HG02885 (cell line): ENCODE measurements at regions not wholly inside any gene's neighbourhood (a gene's known extent, or its start where the extent isn't known, plus 50 kb on each side); places are given as distances from the start of the nearest gene placed in this dataset.
A peak's percentile ranks its signal among the peaks of the same experiment; 100 is the strongest.

Experiments used
- ATAC-seq: cut with Tn5 transposase; IDR thresholded peaks from one replicate; pipeline ENCODE4 v1.9.1; 2021; ENCODE audit warnings: mild to moderate bottlenecking; ENCODE audit not compliant: unreplicated experiment, poor library complexity

DNA sequence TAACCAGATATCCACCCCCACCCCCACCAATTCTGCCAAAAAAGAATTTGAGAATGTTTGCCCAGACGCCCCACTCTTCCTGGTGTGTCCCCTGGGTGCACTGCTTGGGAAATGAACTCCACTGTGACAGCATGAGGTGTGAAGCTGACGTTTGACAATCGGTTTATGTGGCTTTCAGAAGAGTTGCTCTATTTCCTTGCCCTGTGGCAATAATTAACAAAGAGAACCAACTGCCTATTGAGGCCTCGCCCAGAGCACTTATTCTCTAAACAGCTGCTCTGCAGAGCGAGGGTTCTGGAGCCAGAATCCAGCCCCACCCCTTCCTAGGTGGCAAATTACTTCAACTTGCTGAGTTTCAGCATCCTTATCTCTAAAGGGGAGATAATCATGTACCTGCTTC, 115.8 kb upstream of the SIX3 start:
- no peak for ATAC-seq

DNA sequence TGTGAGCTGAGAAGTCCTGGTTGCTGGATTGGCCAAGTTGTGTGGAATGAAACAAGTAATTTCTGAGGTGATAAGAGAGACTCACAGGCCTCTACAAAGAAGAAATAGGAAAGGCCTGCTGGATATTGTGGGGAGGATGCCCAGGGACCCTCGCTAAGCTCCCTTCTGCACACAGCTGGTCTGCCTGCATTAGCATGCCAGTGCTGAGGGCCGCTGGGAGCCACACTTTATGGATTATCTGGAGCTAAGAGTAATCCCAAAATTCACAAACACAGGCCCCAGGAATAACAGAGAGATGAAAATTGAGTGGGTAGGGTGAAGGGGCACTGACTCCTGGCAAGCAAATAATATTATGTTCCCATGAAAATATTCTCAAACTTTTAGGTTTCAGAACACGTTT, 114.9 kb upstream of the SIX3 start:
- no peak for ATAC-seq

DNA sequence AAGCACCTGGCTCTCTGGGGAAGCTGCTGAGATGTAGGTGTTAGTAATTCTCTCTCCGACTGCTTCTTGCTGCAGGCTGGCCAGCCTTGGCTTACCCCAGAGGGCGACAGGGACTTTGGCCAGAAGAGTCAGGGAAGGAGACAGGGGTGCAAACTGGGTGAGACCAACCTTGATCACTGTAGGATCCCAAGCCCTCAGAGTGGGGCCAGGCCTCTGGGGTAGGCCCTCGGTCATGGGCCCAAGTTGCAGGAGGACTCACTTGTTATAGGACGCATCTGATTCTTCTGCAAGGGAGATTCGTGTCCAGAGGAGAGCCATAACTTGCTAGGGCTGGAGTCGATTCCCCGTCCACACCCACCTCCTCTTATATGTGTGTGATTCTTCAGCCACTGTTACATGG, 111.7 kb upstream of the SIX3 start:
- no peak for ATAC-seq

DNA sequence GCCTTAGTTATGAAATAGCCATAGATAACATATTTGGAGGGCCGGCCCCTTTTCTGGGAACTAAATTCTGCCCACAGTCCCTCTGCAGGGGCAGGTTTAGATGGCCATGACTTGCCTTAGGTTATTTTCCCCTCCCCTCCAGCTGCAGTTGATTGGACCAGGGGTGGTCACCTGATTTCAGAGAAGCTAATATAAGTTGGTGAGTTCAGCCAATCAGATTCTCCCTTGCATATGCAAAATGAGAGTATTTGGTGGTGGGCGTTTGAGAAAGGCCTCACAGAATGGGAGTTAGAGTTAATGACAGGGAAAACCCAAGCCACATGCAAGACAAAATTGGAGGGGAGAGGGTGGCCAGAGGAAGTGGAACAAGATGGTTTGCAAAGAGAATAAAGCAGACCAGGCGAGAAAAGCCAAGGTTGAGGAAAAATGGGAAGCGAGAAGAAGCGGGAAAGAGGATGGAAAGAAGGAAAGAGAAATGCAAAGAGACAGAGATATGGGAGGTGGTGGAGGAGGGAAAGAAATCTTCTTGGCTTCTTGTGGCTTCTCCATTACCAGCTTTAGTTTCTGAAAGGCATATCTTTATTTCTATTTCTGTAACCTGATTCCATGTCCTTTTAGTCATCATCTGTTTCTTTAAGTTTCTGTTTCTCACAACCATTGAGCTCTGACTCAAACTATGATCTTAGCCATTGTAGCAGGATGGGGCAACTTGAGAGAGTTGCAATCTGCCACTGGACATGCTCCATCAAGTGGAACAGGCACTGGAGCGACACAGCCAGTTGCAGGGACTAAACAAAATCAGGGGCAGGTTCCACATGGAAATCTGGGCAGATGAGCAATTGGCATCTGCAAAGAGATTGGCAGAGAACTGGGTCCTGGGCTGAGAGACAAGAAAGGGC, 108.1 kb upstream of the SIX3 start:
- peak; percentile 60 for ATAC-seq

DNA sequence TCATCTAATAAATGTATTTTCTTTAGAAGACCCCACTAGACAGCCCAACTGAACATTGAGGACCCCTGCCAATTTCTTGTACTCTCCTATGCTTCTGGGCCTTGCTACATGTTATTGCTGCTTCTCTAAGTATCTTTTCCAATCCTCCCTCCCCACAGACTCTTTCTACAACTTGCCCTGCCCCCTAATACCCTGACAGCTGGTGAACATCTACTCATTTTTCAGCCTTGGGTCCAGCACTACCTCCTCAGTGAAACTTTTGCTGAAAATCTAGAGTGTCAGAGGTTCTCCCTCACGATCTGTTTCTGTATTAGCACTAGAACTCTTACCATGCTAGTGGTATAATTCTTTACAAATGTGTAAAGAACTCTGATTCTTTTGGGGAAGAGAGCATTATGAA, 106.8 kb upstream of the SIX3 start:
- ATAC-seq = no peak

DNA sequence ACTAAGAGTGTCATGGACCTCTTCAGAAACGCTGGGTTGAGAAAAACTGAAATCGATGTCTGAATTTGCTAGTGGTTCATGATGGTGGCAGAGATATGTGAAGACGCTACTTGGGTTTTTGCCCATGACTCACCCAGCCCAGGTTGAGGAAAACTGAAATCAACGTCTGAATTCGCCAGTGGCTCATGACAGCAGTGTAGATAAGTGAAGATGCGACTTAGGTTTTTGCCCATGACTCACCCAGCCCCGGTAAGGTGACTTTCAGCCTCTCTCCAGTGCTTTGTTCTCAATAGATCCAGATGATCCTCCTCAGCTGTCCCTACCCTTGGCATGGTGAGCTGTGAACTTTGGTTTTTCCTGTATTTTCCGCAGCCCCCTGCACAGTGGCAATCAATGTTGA, 105.3 kb upstream of the SIX3 start:
- ATAC-seq = no peak

DNA sequence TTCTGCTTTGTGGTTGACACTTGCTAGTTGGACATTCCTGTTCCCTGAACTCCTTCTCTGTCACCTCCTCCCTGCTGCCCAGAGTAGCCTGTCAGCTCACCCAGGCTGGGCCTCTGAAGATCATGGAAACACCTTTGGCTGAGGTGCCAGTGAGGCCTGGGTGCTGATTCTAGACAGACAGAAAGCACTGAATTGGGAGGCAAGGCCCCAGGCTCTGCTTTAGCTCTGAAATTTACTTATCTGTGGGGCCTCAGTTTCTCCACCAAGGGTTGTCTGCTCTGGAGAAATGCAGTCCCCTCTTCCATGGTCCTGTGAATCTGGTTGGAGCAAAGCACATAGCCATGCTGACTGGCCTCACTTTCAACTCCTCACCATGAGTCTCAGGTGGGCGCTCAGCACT, 104.6 kb upstream of the SIX3 start:
- no peak for ATAC-seq

DNA sequence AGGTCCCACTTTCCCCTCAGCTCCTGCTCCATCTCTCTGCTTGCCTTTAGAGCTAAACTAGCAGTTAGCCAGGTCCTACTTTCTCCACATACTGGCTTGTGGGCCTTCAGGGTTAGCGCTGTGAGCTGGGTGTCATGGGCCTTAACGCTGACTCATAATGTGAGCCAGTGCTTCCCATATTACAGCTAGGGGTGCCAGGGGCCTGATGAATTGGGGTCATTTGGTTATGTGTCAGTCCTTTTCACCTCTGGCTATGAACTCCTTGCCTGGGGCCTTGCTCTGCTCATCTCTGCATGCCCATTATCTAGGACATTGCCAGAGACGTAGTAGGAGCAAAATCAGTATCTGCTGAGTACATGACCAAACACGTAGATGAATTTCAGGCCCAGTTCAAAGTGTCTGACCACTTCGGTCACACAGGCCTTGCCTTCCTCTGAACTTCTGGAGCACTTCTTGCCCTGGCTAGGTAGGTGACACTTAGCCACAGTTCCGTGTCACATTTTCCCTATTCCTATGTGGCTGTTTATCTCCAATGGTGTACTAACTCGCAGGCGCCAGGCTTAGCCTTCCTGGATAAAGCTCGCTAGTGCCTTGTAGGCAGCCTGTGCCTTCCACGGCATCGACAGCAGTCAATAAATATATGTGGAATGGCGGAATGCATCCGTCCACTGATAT, 103.2 kb upstream of the SIX3 start:
- no peak for ATAC-seq

DNA sequence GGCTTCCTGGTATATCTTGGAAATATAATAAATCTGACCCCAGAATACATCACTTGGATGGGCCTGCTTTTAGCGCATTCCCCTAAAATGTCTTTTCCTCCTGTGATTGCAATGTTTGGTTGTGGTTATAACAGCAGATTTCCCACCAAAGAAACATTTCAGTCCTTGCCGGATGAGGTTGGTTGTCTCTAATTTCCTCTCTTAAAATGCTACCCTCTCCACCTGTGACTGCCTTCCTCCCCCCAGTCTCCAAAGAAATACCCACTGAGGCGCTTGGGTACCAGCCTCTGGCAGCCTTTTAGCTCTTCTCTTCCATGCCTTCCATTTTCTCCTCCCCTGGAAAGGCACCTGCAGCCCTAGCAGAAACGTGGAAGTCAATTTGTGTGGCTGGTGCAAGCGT, 102.1 kb upstream of the SIX3 start:
- no peak for ATAC-seq

DNA sequence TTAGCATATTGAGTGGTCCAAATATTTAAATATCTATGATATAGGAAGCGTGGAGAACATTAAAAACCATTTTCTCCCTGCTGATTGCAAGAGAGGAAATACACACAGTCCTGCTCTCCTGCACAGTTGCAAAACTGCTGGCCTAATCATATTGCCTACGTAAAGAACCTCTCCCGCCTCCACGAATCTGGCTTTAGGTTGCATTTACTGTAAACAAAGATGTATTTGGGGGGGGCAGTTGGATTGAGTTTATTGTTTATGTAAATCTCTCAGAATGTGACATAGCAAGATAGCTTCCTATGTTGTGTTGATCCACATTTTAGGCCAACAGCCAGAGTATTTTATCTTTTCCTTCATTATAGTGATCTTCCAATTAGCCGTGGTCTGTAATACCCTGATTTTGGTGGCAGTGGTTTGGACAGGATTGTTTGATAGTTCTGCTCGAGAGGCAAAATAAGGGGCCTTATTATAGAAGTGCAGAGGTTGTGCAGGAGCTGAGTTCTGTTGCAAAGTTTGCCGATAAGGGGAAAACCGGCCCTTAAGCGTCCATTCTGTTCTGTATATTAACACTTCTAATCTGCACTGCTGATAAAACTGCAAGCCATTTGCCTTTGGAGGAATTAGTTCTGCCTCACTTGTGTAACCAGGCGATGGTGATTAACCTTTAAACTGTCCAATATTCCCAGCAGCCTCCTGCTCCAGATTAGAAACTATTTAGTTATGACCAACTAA, 101.6 kb upstream of the SIX3 start:
- no peak for ATAC-seq

DNA sequence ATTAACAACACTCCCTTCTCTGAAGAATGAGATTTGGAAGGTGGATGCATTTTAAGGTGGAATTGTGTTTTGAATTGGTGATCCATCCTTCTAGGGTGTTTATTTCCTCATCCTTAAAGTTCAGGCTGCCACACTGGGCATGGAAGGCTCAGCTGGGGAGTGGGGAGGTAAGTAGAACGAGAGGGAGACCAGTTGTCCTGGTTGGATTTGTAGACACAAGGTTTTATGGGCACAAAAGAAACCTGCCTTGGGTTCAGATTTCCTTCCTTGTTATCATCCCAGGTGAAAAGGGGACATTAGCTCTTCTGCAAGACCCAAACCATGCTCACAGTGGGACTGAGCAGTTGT, 101.0 kb upstream of the SIX3 start:
- no peak for ATAC-seq

DNA sequence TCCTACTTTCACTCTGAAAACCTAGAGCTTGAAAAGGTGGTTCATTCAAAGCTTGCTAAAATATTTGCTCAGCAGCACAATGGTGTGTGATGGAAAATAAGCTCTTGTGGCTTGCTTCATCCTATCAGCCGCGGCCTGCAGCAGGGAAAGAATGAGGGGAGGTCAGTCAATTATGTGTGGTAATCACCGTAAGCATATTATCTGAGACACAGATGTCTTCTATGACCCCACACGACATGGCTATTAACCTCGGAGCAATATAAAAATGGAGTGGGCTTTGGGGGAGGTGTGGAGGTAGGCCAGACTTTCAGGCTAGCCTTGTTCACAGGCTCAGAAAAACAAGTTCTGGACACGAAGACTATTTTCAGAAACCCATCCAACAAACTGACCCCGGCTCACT, 98.4 kb upstream of the SIX3 start:
- no peak for ATAC-seq

DNA sequence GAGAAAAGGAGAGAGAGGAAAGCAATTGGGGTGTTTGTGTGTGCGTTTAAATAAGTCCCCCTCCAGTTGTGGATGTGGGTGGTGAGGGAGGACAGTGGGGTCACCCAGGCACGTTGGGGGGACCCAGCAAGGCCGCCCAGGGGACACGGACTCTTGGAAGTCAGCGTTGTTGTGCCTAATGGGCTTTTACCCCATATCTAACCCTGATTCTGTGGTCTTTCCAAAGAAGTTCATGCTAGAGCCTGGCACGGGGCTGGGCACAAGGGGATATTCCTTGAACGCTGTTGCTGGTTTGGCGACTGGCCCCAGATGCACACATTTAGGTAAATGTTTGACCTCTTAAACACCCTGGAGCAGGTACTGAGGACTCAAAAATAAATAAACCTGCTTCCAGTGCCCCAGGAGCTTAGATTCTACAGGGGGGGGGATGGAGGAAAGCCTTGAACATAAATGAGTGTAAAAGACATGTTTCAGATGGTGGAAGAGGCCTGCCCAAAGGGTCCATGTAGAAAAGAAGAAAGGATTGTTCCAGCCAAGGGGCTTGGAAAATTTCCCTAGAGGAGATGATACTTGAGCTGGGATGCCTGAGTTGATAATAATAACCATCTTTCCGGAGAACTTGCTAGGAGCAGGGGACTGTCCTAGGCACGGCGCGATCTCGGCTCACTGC, 97.7 kb upstream of the SIX3 start:
- no peak for ATAC-seq

DNA sequence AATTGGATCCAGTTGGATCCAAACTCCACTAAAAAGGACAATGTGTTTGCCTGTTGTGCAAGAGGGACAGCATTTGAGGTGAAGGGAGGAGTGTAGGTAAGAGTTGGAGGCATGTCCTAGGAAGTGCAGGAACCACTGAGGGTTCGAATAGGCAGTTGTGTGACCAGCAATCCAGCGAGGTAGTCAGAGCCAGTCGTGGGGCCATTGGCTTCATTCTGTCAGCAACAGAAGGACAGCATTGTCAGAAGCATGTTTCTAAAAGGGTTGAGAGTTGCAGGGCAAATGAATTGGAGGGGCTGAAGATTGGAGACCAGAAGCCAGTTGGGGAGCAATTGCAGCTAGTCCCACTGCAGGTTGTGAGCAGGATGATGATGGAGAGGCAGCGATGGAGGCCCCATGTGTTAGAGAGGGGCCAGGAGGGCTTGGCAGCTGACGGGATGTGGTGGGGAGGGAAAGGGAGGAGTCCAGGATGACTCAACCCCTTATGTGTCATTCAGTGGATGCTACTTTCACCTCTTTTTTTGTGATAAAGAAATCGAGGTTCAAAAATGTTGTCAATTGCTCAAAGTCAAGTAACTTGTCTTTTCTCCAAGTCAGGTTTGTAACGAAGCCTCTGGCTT, 96.7 kb upstream of the SIX3 start:
- no peak for ATAC-seq

DNA sequence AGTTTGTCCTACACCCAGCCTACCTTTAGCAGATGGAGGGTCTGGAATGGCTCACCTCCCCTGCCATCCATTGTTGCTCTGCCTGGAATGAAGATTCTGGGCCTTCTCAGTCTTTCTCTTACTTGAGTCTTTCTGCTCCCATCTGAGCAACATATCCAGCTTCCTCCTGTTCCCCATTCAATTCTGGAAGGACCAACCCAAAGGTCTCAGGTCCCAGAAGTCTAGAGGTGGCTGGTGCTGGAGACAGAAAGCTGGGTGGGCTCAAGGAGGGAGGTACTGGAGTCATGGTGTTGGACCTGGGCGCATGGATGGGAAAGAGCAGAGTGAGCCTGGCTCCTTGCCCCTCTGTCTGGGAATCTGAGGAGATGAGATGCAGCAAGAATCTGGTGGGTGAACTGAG, 93.5 kb upstream of the SIX3 start:
- no peak for ATAC-seq

DNA sequence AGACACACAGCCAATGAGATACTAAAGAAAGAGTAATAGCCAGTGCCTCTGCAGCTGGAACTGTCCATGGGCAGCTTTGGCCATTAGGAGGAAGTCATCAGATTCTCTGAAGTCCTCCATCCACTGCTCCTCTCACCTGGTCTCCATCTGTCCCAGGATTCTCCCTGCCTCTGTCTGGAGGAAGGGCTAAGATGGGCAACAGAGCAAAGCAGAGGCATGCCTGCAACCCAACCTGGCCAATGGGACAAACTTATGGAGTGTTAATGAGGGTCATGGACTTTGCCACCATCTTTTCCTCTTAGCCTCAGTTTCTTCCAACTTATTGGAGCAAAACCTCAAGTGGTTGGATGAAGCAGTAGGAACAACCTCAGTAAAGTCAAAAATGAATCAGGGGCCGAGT, 91.5 kb upstream of the SIX3 start:
- no peak for ATAC-seq

DNA sequence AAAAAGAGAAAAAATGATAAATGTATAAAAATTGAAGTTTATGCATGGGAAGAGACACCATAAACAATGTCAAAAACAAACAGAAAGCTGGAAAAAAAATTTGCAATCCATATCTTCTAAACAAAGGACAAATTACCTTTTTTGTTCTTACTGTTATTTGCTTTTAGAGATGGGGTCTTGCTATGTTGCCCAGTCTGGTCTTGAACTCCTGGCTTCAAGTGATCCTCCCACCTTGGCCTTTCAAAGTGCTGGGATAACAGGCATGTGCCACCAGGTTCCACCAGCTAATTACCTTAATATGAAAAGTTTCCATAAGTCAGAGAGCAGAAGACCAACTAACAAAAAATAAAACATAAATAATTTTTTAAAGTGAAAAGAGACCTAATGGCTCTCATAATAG, 90.0 kb upstream of the SIX3 start:
- no peak for ATAC-seq

DNA sequence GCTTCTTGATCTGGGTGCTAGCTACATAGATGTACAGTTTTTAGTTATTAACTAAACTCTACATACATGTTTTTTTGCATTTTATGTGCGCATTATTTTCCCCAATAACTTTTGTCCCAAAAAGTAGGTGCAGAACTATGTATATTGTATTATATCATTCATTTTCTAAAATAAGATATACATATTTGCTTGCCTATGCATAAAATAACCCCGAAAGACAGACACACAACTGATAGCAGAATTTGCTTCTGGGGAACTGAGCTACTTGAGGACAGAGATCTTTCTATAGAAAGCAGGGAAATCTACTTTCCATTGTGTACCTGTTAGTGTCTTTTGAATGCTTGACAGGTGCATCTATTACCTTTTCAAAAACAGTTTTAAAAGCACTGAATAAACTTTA, 88.9 kb upstream of the SIX3 start:
- no peak for ATAC-seq

DNA sequence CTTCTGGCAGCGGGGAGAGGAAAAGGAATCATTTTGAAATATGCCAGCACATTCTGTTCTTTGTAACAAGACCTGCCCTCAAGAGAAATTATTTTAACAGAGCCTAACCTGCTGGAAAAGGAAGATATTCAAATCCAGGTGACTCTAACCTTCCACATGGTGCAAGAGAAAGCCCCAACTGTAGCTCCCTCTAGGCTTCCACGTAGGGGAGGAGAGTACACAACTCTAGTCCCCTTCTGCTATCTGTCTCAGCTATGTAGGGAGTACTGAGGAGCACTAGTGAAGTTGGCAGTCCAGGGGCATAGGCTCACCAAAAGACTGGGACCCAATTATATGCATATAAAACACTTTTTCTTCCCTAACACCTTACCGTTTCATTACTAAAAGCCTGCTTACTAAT, 82.2 kb upstream of the SIX3 start:
- no peak for ATAC-seq

DNA sequence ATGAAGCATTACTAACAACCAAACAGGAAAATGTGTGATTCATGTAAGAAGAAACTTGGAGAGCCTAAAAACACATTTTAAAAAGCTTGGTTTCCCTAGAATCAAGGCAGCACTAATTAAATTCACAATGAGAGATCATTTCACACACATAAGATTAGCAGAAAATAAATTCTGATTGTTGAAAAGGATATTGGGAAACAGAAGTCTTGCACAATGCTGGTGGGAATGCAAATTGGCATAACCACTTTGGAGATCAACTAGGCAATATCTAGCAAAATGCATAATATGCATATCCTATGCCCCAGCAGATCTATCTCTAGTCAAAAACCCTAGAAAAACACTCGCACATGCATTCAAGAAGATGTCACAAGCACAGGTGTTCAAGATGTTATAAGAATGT, 75.3 kb upstream of the SIX3 start:
- no peak for ATAC-seq
